GM23338 (cell line): ENCODE measurements at regions not wholly inside any gene's neighbourhood (a gene's known extent, or its start where the extent isn't known, plus 50 kb on each side); places are given as distances from the start of the nearest gene placed in this dataset.

Source experiments
- ATAC-seq: fragments of 200-7000 bp; cut with Tn5 transposase; 3 replicates; pipeline ENCODE4 v1.9.1; 2020
- DNase-seq: peaks from one replicate; pipeline ENCODE4 v3.0.0-alpha.2; 2015; ENCODE audit warnings: low spot score
- H2AFZ ChIP-seq: fragments of 200-600 bp; sonication (generic); 2 replicates; pipeline ENCODE4 v1.8.0; 2016; ENCODE audit warnings: antibody characterized with exemption, mild to moderate bottlenecking, moderate library complexity
- H3F3A ChIP-seq: fragments of 200-600 bp; sonication (generic); replicated peaks from 2 replicates; pipeline ENCODE4 v1.8.0; 2017; ENCODE audit warnings: antibody characterized with exemption, mixed run types, low read depth
- H3K27ac ChIP-seq: fragments of 200-600 bp; sonication (generic); 2 replicates; pipeline ENCODE4 v1.6.1; 2016; ENCODE audit warnings: low read depth
- H3K27me3 ChIP-seq: fragments of 200-600 bp; sonication (generic); 2 replicates; pipeline ENCODE4 v1.8.0; 2016; ENCODE audit warnings: mild to moderate bottlenecking, mixed run types, moderate library complexity; ENCODE audit not compliant: insufficient read depth
- H3K36me3 ChIP-seq: fragments of 200-600 bp; sonication (generic); 2 replicates; pipeline ENCODE4 v1.8.0; 2016; ENCODE audit warnings: mild to moderate bottlenecking; ENCODE audit not compliant: insufficient read depth
- H3K4me1 ChIP-seq: fragments of 200-600 bp; sonication (generic); 2 replicates; pipeline ENCODE4 v1.8.0; 2016; ENCODE audit warnings: mild to moderate bottlenecking, moderate library complexity; ENCODE audit not compliant: insufficient read depth
- H3K4me2 ChIP-seq: fragments of 200-600 bp; sonication (generic); 2 replicates; pipeline ENCODE4 v1.7.1; 2017; ENCODE audit warnings: mixed run types
- H3K4me3 ChIP-seq: fragments of 200-600 bp; sonication (generic); 2 replicates; pipeline ENCODE4 v1.6.1; 2016; ENCODE audit warnings: mixed run types
- H3K79me2 ChIP-seq: fragments of 200-600 bp; sonication (generic); replicated peaks from 2 replicates; pipeline ENCODE4 v1.8.0; 2017; ENCODE audit warnings: mild to moderate bottlenecking; ENCODE audit not compliant: insufficient read depth
- H3K9me2 ChIP-seq: fragments of 200-600 bp; sonication (generic); 2 replicates; pipeline ENCODE4 v1.8.0; 2017; ENCODE audit not compliant: insufficient read depth
- H4K20me1 ChIP-seq: fragments of 200-600 bp; sonication (generic); replicated peaks from 2 replicates; pipeline ENCODE4 v1.8.0; 2017; ENCODE audit warnings: mild to moderate bottlenecking; ENCODE audit not compliant: insufficient read depth
- H3K27ac Mint-ChIP-seq: 2 replicates; pipeline ENCODE4 v1.8.0; 2020; ENCODE audit warnings: inconsistent platforms, mild to moderate bottlenecking, moderate library complexity, mixed read lengths
- H3K27me3 Mint-ChIP-seq: 3 replicates; pipeline ENCODE4 v1.8.0; 2022; ENCODE audit warnings: low read depth, mild to moderate bottlenecking, moderate library complexity, mixed read lengths, inconsistent platforms; ENCODE audit not compliant: insufficient read depth, poor library complexity
- H3K36me3 Mint-ChIP-seq: 3 replicates; pipeline ENCODE4 v1.8.0; 2021; ENCODE audit warnings: low read depth, mild to moderate bottlenecking, inconsistent platforms, moderate library complexity, mixed read lengths
- H3K4me1 Mint-ChIP-seq: 3 replicates; pipeline ENCODE4 v1.8.0; 2020; ENCODE audit warnings: mild to moderate bottlenecking, inconsistent platforms, mixed read lengths
- H3K4me3 Mint-ChIP-seq: 3 replicates; pipeline ENCODE4 v1.8.0; 2021; ENCODE audit warnings: moderate library complexity, mild to moderate bottlenecking, inconsistent platforms, mixed read lengths
- H3K9me3 Mint-ChIP-seq: 3 replicates; pipeline ENCODE4 v1.8.0; 2020; ENCODE audit warnings: moderate library complexity, mild to moderate bottlenecking, inconsistent platforms, mixed read lengths
- CTCF ChIP-seq, 2 experiments: fragments of 200-600 bp in 1 of 2; sonication (generic) in 1 of 2; conservative IDR thresholded peaks; 2 replicates each; pipeline versions ENCODE4 v1.5.1 to v1.6.1; 2016 to 2017; ENCODE audit warnings: antibody characterized with exemption in 2 of 2, low read depth in 2 of 2, mild to moderate bottlenecking in 2 of 2, moderate library complexity in 1 of 2
- ETS1 ChIP-seq: IDR thresholded peaks from 2 replicates; pipeline ENCODE4 v1.6.1; 2016; ENCODE audit warnings: antibody characterized with exemption
- EZH2 ChIP-seq: fragments of 200-600 bp; sonication (generic); IDR thresholded peaks from one replicate; pipeline ENCODE4 v1.8.0; 2017; ENCODE audit warnings: antibody characterized with exemption, mild to moderate bottlenecking, low read depth; ENCODE audit not compliant: unreplicated experiment
- EZH2phosphoT487 ChIP-seq: fragments of 200-600 bp; sonication (generic); IDR thresholded peaks from one replicate; pipeline ENCODE4 v1.8.1; 2018; ENCODE audit warnings: antibody characterized with exemption; ENCODE audit not compliant: unreplicated experiment
- JUNB ChIP-seq: IDR thresholded peaks from one replicate; pipeline ENCODE4 v1.6.1; 2016; ENCODE audit warnings: antibody characterized with exemption; ENCODE audit not compliant: unreplicated experiment
- POLR2AphosphoS5 ChIP-seq: IDR thresholded peaks from 2 replicates; pipeline ENCODE4 v1.6.1; 2016; ENCODE audit warnings: antibody characterized with exemption, low read depth
- STAT1 ChIP-seq: IDR thresholded peaks from one replicate; pipeline ENCODE4 v1.6.1; 2016; ENCODE audit warnings: antibody characterized with exemption; ENCODE audit not compliant: unreplicated experiment
- ZNF114 ChIP-seq: fragments of 250-450 bp; sonication (Bioruptor Pico); IDR thresholded peaks from 2 replicates; pipeline ENCODE4 v1.5.0; 2020; ENCODE audit warnings: mild to moderate bottlenecking, moderate library complexity
- ZNF462 ChIP-seq: fragments of 250-450 bp; sonication (Bioruptor Pico); IDR thresholded peaks from 2 replicates; pipeline ENCODE4 v1.5.0; 2020; ENCODE audit warnings: mild to moderate bottlenecking, moderate library complexity

GRCh38 chr2:128464456-128464855 is 145.8 kb upstream of the HS6ST1 start (continued):
- TF ChIP-seq ETS1 (no peak), EZH2phosphoT487 (no peak)

GRCh38 chr2:128465246-128466170 is 146.8 kb upstream of the HS6ST1 start:
- peaks cover 2% of the 10 kb centered on the region; the same call in 1 of the 3 replicates for H3K4me1 Mint-ChIP-seq
- Histone ChIP-seq H3K9me2 (no peaks in the 10 kb centered on the region), H3K4me1 (no peaks in the 10 kb centered on the region), H3K27ac (no peak overlapping the region), H2AFZ (no peak overlapping the region), H3K4me2 (no peak overlapping the region), H3K27me3 (no peaks in the 10 kb centered on the region), H3F3A (no peaks in the 10 kb centered on the region), H4K20me1 (no peaks in the 10 kb centered on the region), H3K36me3 (no peaks in the 10 kb centered on the region; the same call in 1 of the 2 replicates), H3K79me2 (no peaks in the 10 kb centered on the region), H3K4me3 (no peak overlapping the region)
- peaks cover 52% of the 10 kb centered on the region for H3K9me3 Mint-ChIP-seq
- ATAC-seq (no peak), DNase-seq (no peak)
- no peak overlapping the region for H3K27ac Mint-ChIP-seq
- peaks cover 4% of the 10 kb centered on the region for H3K27me3 Mint-ChIP-seq
- H3K36me3 Mint-ChIP-seq: peaks cover 28% of the 10 kb centered on the region
- no peak overlapping the region for H3K4me3 Mint-ChIP-seq
- no peak for TF ChIP-seq JUNB
- TF ChIP-seq EZH2phosphoT487: no peak
- TF ChIP-seq ZNF462 (CRISPR knock-in tag): no peak
- no peak for TF ChIP-seq CTCF (conservative IDR thresholded peaks at IDR 0.05; ENCODE audit: low read depth in 2 of 2)
- TF ChIP-seq STAT1: no peak
- no peak for TF ChIP-seq EZH2
- no peak for TF ChIP-seq ZNF114 (CRISPR knock-in tag)
- no peak for TF ChIP-seq POLR2AphosphoS5
- no peak for TF ChIP-seq ETS1
